ENCODE measurements at regions not wholly inside any gene's neighbourhood (a gene's known extent, or its start where the extent isn't known, plus 50 kb on each side); places are given as distances from the start of the nearest gene placed in this dataset.

- TF ChIP-seq EZH2phosphoT487 (IDR thresholded peaks at IDR 0.05; ENCODE audit: unreplicated experiment), result no peak
- no peak for TF ChIP-seq CTCF (conservative IDR thresholded peaks at IDR 0.05; ENCODE audit: low read depth in 2 of 2)
- no peak for TF ChIP-seq ZNF331 (CRISPR knock-in tag; IDR thresholded peaks at IDR 0.05; ENCODE audit: low read depth)
- TF ChIP-seq ZNF114 (CRISPR knock-in tag; IDR thresholded peaks at IDR 0.05), result no peak
- TF ChIP-seq CREB1 (CRISPR knock-in tag; IDR thresholded peaks at IDR 0.05; ENCODE audit: low read depth), result no peak
Measured at GRCh38 chr4:83921124-83921523, 385.2 kb downstream of the GPAT3 start (continued).

- Mint-ChIP-seq H3K4me3 (no peak overlapping the region), H3K27ac (no peak overlapping the region), H3K36me3 (ENCODE audit: low read depth) (peaks cover 3% of the 10 kb centered on the region; the same call in 1 of the 3 replicates), H3K27me3 (ENCODE audit: insufficient read depth, low read depth, poor library complexity) (peaks cover 3% of the 10 kb centered on the region), H3K9me3 (peaks cover 4% of the 10 kb centered on the region; the same call in 1 of the 3 replicates), H3K4me1 (peaks cover 44% of the 10 kb centered on the region)
- Histone ChIP-seq H3K4me3 (no peak overlapping the region), H3K36me3 (ENCODE audit: insufficient read depth) (no peaks in the 10 kb centered on the region), H4K20me1 (replicated peaks; ENCODE audit: insufficient read depth) (no peaks in the 10 kb centered on the region), H3K27ac (ENCODE audit: low read depth) (no peak overlapping the region), H2AFZ (no peak overlapping the region), H3K9me2 (ENCODE audit: insufficient read depth) (no peaks in the 10 kb centered on the region), H3K27me3 (ENCODE audit: insufficient read depth) (no peaks in the 10 kb centered on the region), H3K4me2 (no peak overlapping the region), H3F3A (replicated peaks; ENCODE audit: low read depth) (no peaks in the 10 kb centered on the region), H3K4me1 (ENCODE audit: insufficient read depth) (peaks cover 37% of the 10 kb centered on the region), H3K79me2 (replicated peaks; ENCODE audit: insufficient read depth) (no peaks in the 10 kb centered on the region)
- DNase-seq (ENCODE audit: low spot score) (no peak), ATAC-seq (no peak)
- TF ChIP-seq ETS1 (IDR thresholded peaks at IDR 0.05), result no peak
- no peak for TF ChIP-seq EZH2phosphoT487 (IDR thresholded peaks at IDR 0.05; ENCODE audit: unreplicated experiment)
- TF ChIP-seq JUNB (IDR thresholded peaks at IDR 0.05; ENCODE audit: unreplicated experiment), result no peak
- no peak for TF ChIP-seq ZNF462 (CRISPR knock-in tag; IDR thresholded peaks at IDR 0.05)
- TF ChIP-seq REST (IDR thresholded peaks at IDR 0.05; ENCODE audit: unreplicated experiment), result no peak
- no peak for TF ChIP-seq ZNF331 (CRISPR knock-in tag; IDR thresholded peaks at IDR 0.05; ENCODE audit: low read depth)
- TF ChIP-seq EZH2 (IDR thresholded peaks at IDR 0.05; ENCODE audit: low read depth, unreplicated experiment), result no peak
- TF ChIP-seq STAT1 (IDR thresholded peaks at IDR 0.05; ENCODE audit: unreplicated experiment), result no peak
- TF ChIP-seq ZNF114 (CRISPR knock-in tag; IDR thresholded peaks at IDR 0.05), result no peak
- TF ChIP-seq POLR2AphosphoS5 (IDR thresholded peaks at IDR 0.05; ENCODE audit: low read depth), result no peak
Measured at GRCh38 chr4:83920375-83920774, 384.5 kb downstream of the GPAT3 start.

Measured in GM23338 (cell line).